ENCODE measurements at regions not wholly inside any gene's neighbourhood (a gene's known extent, or its start where the extent isn't known, plus 50 kb on each side); places are given as distances from the start of the nearest gene placed in this dataset.

DNA sequence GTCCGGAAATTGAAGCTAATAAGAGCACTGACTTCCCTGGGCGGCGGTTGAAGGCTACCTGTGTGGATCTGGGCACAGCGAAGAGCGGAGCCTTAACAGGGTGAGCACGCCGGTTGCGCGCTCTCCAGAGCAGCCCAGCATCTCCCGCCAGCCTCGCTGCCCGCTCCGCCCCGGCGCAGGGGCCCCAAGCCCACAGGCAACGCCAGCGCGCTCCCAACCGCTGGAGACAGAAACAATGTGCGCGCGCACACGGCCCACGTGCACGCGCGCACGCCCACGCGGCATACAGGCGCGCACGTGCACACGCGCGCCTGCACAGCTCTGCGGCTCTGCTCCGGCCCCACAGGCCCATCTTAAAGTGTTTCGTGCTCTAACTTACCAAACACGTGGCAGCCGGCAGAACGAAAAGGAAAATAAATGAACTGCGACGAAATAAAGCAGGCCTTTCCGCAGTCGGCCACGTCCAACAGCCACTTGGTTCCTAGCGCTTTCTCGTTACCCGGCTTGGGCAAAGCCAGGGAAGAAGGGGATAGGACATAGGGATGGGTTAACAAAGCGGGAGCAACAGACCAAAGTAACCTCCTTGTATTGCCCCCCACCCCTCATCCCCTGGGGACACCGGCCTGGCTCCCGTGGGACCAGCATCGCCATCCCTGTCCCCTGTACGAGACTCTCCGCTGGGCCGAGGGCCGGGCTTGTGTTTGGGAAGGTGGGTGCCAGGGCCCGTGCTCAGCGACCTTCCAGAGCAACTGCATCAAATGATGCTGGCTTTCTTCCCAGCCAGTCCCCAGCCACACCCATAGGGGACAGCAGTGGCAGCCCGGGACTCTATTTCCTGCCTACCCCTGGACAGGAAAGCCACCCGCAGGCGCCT lies 203.7 kb downstream of the ABHD5 start:
- DNase-seq (ENCODE audit: low read depth), result peak; percentile 16

DNA sequence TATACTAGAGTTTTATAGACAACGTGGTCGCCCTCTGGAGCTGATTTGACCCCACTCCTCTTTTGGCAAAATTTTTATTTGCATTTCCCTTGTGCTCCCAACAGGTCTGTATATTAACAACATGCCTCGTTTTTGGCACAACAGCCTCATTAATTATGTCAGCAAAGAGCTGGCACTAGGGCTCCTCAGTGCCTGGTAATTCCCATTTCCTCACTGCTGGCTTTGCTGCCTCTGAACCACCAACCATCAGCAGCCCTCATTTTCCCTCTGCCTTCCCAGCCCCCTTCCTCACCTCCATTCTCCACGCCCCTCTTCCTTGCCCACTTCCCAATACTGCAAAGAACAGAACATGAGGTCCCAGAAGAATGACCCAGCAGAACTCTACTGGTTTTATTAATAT lies 204.8 kb downstream of the ABHD5 start:
- DNase-seq (ENCODE audit: low read depth), result no peak

DNA sequence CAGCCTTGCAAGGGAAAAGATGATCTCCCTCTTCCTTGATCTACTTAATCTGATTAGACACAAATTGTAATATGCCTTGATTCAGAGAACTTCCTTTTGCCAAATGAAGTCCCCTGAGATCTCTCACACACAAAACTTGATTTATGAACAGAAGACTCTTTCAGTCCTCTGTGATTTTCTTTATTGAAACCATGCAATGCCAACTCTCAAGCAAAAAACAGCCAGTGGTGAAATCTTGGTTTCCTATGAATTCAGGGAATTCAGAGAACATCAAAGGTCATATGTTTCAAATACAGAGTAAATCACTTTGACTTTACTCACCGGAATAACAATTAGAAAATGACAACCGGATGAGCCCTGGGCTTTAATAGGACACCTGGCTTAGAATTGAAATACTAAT lies 211.7 kb downstream of the ABHD5 start:
- DNase-seq (ENCODE audit: low read depth), result no peak

DNA sequence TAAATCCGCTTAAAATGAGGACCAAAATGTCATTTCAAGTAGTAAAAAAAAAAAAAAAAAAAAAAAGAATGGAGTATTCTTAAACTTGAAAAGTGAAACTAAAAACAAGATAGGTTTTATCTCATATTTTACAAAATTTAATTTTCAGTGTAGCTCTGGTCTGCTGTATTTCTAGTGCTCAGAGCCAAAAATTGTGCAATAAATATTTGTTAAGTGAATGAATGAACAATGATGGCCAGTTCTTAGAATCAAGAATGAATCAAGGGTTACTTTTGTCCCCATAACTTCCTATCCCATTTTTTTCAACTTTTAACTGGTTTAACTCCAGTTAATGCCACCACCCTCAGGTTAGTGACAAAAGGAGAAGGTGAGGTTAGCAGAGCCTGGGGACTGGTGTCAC lies 214.4 kb downstream of the ABHD5 start:
- no peak for DNase-seq (ENCODE audit: low read depth)

DNA sequence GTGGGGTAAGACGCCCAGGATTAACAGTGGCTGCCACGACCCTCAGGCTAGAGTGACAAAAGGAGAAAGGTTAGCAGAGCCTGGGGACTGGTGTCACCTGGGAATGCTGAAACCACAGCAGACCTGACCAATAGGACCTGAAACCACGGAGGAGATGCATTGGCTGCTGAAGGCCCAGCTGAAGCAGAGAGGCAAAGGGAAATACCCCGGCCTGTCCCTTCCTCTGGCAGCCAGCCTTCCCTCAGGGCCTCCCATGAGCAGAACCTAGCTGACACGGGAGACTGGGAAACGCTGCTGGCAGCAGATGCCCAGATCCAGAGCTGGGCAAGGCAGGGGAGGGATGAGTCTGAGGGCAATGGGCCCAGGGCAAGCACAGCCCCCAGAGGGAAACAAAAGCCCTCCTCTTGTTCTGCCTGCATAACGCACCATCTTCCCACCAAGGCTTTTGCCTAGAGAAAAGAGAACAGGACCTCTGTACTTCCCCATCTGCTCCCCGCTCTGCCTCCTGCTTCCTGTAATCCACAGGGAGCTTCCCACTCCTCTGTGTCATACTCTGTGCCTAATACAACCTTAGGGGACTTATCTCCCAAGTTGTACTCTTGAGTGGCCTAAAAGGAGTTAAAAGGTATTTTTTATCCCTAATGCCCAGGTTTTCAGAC lies 216.2 kb downstream of the ABHD5 start:
- no peak for DNase-seq (ENCODE audit: low read depth)

DNA sequence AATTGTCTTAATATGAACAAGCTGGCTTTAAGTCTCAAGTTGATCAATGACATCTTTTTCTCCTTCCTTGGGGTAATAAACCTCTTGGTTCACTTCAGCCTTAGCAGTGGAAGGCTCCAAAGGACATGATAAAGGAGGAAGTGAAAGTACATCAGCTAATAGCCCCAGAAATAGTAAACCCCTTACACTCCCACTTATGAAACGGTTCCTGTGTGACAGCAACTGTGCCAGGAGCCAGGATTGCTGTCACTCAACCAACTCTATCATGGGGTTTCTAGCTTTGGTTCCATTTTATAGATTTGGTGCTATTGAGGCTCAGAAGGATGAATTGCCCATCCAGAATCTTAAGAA lies 216.7 kb downstream of the ABHD5 start:
- DNase-seq (ENCODE audit: low read depth), result no peak

DNA sequence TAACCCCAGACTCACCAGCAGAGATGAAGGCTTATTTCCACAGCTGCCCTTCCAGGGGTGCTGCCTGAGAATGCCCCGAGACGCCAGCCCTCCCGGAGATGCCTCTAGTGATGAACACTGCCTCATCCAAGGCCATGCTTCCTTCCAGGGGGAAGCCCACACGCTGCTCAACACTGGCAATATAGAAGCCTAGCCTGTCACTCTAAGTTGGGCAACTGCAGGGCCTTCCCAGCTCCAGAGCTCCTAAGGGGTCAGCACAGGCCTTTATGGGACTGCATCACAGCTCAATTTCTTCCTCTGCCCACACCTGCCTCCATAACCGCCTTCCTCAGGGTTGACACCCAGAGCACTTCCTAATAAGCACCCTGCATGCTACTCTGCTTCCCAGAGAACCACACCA lies 217.7 kb downstream of the ABHD5 start:
- no peak for DNase-seq (ENCODE audit: low read depth)

DNA sequence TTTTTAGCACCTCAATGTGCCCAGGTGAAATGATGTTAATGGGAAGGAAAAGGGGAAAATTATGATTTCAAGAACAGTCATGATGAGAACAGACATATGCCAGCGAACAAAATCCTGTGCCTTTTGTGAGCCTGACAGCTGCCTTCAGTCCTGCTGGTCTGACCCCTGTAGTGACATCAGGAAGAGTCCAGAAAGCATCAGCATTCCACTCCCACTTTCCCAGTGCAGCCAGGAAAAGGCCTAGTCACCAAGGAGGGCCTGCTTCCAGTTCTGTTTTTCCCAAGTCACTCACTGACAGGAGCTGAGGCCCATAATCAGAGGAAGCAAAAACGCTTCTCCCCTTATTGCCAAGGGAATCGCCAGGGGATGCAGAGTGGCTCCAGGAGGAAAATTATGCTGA lies 218.4 kb downstream of the ABHD5 start:
- no peak for DNase-seq (ENCODE audit: low read depth)

DNA sequence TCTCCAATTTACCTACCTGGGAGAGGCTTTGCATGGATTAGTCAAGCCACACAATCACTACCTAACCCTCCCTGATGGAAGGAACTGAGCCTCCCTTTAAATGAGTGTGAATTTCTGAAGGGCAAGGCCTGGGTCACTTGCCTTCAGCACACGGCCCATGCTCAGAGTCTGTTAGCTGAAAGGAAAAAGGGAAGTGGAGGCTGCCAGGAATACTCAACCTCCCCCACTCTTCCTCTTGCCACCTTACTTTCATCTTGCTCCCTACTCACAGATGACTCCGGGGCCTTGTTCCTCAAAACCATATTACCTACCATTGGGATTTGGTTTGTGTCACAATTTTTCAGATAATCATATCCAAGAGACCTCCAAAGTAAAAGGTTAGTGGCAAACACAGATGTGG lies 220.0 kb downstream of the ABHD5 start:
- DNase-seq (ENCODE audit: low read depth), result no peak

DNA sequence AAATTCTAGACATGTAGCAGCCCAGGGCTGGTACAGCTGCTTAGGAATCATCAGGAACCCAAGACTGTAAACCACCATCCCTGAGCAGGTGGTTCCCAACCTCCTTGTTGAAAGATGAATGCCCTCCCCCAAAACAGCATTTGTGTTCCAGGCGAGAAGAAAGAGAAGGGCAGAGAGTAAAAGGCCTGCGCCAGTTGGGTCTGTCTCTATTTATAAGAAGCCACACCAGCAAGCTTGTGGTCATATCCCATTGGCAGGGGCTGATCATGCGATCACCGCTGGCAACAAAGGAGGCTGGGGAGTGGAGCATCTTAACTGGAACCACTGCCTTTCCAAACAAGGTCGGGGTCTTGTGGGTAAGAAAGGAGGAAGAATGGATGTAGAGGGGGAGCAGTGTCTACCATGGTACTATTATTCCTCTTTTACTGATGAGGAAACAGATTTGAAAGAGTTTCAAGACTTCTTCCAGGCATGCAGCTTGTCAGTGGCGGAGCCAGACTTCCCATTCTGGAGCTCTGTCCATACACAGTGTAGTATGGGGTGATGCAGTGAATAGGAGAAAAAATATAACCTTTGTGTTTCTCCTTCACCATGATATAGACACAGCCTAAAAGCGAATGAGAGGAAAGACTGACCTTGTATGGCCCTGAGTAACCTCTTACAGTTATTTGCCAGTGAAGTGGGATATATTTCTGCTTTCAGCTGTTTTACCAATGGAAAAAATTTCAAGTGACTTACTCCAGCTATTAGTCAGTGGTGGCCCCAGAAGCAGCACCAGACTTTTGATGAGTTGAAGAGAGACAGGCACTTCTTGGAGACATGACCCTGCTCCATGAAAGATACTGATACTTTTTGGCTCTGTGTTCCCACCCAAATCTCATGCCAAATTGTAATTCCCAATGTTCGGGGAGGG lies 222.6 kb downstream of the ABHD5 start:
- DNase-seq (ENCODE audit: low read depth), result no peak

DNA sequence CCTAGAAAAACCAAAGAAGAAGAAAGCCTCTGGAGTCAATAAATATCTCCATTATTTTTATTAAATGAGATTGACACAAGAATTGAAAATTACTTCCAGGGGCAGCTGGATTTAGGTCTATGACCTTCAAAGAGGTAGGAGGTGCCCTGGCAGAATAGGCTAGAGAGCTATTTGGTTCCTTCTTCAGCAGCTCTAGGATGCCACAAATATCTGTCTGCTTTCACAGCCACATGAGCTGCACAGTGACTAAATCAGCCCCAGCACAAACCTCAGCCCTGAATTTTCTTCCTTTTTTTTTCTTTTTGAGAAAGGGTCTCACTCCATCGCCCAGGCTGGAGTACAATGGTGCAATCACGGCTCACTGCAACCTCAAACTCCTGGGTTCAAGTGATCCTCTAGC lies 223.5 kb downstream of the ABHD5 start:
- DNase-seq (ENCODE audit: low read depth), result no peak

DNA sequence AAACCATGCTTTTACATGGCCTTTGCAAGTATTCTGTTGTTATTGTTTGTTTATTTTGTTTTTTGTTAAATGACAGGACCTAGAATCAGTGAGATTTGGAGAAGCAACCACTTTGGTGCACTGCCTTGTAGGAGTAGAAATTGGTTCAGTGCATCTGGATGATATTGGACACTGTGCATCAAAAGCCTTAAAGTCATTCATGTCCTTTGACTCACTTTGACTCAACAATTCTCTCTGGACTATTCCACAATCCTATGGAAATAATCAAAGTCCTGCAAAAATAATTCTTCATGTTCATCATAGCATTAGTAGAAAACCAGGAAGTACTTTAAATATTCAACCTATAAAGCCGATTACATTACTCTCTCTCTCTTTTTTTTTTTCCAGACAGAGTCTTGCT lies 224.8 kb downstream of the ABHD5 start:
- DNase-seq (ENCODE audit: low read depth), result no peak

DNA sequence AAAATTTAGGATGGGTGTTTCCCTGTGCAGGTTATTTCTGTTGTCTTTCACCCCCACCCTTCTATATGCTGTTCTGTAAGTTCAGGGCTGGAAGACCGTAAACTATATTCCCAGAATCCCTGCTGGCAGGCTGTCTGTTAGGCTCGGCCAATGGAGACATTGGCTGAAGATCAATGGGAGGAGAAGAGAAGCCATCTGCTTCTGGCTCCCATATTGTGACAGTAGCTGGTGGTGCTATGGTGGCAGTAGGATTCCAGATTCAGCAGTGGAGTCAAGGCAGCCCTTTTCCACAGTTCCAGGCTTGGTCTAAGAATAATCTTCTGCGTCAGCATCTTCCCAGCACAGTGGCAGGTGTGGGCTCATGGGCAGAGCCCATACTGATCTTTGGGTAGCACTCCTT lies 226.6 kb downstream of the ABHD5 start:
- no peak for DNase-seq (ENCODE audit: low read depth)

DNA sequence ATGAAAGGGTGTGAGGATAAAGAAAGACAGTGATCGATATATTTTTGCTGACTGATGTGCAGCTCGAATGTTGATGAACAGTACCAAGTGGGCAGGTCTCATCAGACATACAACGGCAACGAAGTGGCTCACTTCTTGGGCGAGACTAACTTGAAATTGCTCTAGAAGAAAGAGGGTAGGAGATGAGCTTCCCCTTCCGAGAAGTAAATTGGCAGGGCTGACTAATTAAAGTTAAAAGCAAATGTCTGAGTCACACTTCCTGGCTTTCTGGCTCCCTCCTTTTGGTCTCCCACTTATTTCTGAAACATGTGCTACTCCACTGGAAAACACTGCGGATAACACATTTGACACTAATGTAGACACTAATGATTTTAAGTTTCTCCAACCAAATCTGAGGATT lies 228.3 kb downstream of the ABHD5 start:
- DNase-seq (ENCODE audit: low read depth), result no peak

DNA sequence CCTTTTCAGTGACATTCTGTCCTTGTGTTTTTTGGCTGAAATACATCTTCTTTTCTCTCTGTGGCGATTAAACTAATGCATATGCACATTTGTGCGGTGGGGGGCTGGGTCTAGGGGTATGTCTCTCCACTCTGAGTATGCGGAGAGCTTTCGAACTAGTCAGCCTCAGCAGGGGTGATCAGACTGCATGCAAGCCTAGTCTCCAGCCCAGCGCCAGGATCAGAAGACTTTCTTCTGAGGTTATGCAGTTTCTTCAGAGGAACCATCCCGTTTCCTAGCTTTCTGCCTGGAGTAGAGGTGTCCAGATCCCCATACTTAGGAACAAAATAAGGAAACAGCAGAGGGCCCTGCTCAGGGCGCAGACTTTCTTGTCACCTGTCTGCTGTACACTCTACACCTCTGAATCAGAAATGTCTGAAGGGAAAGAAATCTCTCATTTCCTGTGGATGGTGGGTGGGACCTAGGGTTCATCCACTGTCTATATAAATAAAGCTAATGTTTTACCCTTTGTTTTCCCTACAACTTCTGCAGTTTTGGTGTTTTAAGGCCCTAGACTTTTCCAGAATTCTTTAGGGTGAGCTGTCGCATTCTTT lies 230.4 kb downstream of the ABHD5 start:
- DNase-seq (ENCODE audit: low read depth), result no peak

DNA sequence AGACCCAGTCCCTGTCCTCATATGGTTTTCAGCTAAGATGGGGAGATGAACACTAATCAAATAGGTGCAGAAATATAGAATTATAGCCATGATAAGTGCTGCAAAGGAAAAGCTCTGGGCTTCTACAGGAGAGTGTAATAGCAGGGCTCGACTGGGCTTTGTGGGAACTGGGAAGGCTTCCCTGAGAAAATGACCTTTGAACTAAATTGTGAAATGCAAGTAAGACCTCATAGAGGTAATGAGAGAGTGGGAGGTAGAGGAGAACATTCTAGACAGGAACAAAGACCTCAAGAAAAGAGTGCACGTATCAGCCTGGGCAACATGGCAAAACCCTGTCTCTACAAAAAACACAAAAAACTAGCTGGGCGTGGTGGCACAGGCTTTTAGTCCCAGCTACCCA lies 231.6 kb downstream of the ABHD5 start:
- DNase-seq (ENCODE audit: low read depth), result no peak

DNA sequence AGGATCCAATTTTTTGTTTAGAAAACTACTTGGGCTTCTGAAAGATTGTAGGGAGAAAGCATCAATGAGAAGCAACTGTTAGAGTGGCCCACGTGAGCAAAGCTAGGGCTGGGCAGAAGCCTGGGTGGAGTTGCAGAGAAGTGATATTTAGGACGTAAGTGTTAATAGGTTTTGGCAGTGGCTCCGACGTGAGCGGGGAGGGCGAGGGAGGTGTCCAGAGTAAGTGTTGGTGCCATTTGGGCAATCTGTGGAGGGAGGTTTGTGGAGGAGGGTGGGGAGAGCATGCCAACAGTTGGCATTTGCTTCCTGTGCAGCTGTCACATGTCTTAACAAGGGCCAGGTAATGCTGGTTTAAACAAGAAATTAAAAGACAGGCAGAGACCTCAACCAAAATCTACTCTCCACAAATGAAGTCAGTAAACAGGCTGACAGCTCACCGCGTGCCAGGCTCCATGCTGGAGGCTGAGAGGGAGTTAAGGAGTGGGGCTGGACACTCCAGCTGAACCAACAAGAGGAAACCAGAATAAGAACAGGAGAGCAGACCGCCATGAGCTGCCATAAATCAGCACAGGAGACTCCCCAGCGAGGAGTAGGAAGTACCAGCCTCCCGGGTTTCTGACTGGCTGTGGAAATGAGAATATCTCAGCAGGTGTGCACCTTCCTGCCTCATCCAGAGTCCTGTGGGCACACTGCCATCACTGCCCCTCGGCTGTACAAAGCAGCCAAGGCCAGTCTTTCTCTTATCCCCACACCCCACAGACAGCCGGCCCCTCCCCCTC lies 232.6 kb downstream of the ABHD5 start:
- DNase-seq (ENCODE audit: low read depth), result no peak

DNA sequence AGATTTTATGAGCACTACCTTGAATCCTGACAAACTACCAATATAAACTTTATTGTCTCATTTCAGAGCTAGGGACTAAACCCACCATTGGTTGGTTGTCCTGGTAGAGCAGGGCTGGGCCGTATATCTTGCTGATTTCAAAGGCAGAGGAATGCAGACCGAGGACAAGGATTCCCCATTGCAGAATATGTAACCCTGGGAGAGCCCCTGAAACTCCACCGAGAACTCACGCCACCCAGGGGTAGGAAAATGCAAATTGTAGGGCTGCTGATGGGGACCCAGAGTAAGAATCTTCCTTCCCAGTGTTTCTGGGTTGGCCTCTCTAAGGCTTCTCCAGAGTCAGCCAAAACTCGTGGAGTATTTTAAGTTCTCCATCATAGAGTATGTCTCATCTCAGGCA lies 235.3 kb downstream of the ABHD5 start:
- no peak for DNase-seq (ENCODE audit: low read depth)

DNA sequence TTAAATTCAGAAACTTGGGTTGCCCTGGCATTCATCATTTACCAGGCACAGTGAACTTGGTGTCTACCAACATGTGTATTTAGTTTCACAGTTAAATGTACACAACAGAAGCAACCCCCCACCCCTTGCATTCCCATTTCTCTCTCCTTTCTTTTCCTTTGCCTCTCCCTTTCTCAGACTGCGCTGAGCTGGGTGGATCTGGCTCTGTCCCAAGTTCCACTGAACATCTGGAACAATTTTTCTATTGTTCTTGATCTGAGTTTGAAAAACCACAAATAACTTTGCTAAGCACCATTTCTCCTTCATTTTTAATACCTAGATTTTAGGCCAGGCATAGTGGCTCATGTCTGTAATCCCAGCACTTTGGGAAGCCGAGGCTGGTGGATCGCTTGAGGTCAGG lies 242.2 kb downstream of the ABHD5 start:
- no peak for DNase-seq (ENCODE audit: low read depth)

DNA sequence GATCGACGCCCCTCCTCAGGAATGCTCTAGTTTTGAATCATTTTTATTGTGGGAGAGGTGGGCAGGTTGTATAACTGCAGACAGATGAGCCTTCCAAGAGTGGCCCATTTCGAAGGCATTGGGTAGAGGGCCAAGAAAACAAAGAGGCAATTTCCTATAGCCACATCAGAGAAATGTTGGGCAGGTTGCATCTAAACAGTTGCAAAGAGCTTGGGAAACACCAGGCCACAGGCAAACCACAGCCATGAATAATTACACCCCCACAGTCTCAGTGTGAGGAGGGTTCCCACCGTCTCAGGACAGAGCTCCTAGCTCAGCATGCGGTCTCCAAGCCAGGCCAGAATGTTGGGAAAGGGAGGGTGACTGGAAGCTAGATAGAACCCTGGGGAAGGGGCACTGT lies 257.3 kb downstream of the ABHD5 start:
- no peak for DNase-seq (ENCODE audit: low read depth)

DNA sequence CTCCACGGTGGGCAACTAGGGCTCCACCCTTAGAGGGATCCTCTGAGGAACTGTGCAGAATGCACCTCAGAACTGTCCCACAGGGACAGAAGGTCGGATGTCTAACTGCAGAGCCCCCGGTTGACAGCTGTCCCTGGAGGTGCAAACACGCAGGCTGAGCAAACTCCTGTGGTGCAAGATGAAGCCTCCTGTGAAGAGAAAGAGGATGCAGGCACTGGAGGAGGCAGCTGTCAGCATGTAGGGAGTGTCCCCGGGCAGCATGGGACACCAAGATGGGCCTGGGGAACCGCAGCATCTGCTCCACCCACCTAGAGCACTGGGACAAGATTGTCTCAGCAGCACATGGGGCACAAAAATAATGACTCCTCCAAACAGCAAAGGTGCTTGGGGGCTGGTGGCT lies 258.9 kb downstream of the ABHD5 start:
- DNase-seq (ENCODE audit: low read depth), result no peak

DNA sequence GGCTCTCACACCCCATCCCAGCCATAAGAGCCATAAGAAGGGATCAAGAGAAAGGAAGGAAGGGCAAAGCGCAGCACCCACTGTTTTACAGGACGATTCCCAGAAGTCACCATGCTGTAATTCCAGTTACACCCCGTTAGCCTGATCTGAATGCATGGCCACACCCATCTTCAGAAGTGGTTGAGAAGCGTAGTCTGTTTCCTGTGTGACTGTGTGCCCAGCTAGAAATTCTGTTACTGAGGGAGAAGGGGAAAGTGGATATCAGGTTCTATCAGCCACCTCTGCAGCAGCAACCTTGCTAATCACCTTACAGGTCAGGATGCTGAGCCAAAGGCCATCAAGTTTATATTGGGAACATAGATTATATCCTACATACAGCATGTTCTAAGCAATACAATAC lies 260.0 kb downstream of the ABHD5 start:
- DNase-seq (ENCODE audit: low read depth), result no peak

Measured in activated T-cell treated with anti-CD3 and anti-CD28 coated beads for 24 hours (primary cell).